ENCODE measurements at regions not wholly inside any gene's neighbourhood (a gene's known extent, or its start where the extent isn't known, plus 50 kb on each side); places are given as distances from the start of the nearest gene placed in this dataset.
A peak's percentile ranks its signal among the peaks of the same experiment; 100 is the strongest.
"Not testable (repeated sequence)": the region's sequence is repeated elsewhere in the genome, so short reads cannot be mapped to it uniquely, and the experiment has no call there.

- no peak for DNase-seq
- in situ Hi-C loops (cut with MboI; ENCODE audit: low pct_unique_long_range_greater_than_20kb, low sequenced_read_pairs), result no loop called here
Observed at GRCh38 chr12:74665690-74666089, 128.1 kb downstream of the ATXN7L3B start.

- no peak for DNase-seq
- in situ Hi-C loops (cut with MboI; ENCODE audit: low pct_unique_long_range_greater_than_20kb, low sequenced_read_pairs), result no loop called here
Observed at GRCh38 chr12:74671421-74671820, 133.8 kb downstream of the ATXN7L3B start.

- in situ Hi-C loops (cut with MboI; ENCODE audit: low pct_unique_long_range_greater_than_20kb, low sequenced_read_pairs); DNase-seq: not testable (repeated sequence)
Observed at GRCh38 chr12:74676955-74677354, 139.3 kb downstream of the ATXN7L3B start.

GRCh38 chr12:74685385-74685784 is 147.8 kb downstream of the ATXN7L3B start:
- no peak for DNase-seq
- in situ Hi-C loops (cut with MboI; ENCODE audit: low pct_unique_long_range_greater_than_20kb, low sequenced_read_pairs), result no loop called here

GRCh38 chr12:74689071-74689655 is 151.5 kb downstream of the ATXN7L3B start:
- DNase-seq, result peak; percentile 63
- in situ Hi-C loops (cut with MboI; ENCODE audit: low pct_unique_long_range_greater_than_20kb, low sequenced_read_pairs), result no loop called here

GRCh38 chr12:74689929-74690328 is 152.3 kb downstream of the ATXN7L3B start:
- DNase-seq, result no peak
- in situ Hi-C loops (cut with MboI; ENCODE audit: low pct_unique_long_range_greater_than_20kb, low sequenced_read_pairs), result no loop called here

GRCh38 chr12:74719447-74719846 is 181.8 kb downstream of the ATXN7L3B start:
- in situ Hi-C loops (cut with MboI; ENCODE audit: low pct_unique_long_range_greater_than_20kb, low sequenced_read_pairs), result no loop called here

GRCh38 chr12:74722709-74723108 is 185.1 kb downstream of the ATXN7L3B start:
- no peak for DNase-seq
- in situ Hi-C loops (cut with MboI; ENCODE audit: low pct_unique_long_range_greater_than_20kb, low sequenced_read_pairs), result no loop called here

More at GRCh38 chr12:74719447-74719846, 181.8 kb downstream of the ATXN7L3B start:
- no peak for DNase-seq

GRCh38 chr12:74725154-74725553 is 187.5 kb downstream of the ATXN7L3B start:
- no peak for DNase-seq
- in situ Hi-C loops (cut with MboI; ENCODE audit: low pct_unique_long_range_greater_than_20kb, low sequenced_read_pairs), result no loop called here

GRCh38 chr12:74728006-74728405 is 190.4 kb downstream of the ATXN7L3B start:
- DNase-seq, result no peak
- in situ Hi-C loops (cut with MboI; ENCODE audit: low pct_unique_long_range_greater_than_20kb, low sequenced_read_pairs), result no loop called here

- in situ Hi-C loops (cut with MboI; ENCODE audit: low pct_unique_long_range_greater_than_20kb, low sequenced_read_pairs), result no loop called here
Observed at GRCh38 chr12:74732164-74732784, 194.6 kb downstream of the ATXN7L3B start.

GRCh38 chr12:74732826-74733225 is 195.2 kb downstream of the ATXN7L3B start:
- in situ Hi-C loops (cut with MboI; ENCODE audit: low pct_unique_long_range_greater_than_20kb, low sequenced_read_pairs), result no loop called here

More at GRCh38 chr12:74732164-74732784, 194.6 kb downstream of the ATXN7L3B start:
- DNase-seq, result no peak

GRCh38 chr12:74741112-74741511 is 203.5 kb downstream of the ATXN7L3B start:
- DNase-seq, result no peak
- in situ Hi-C loops (cut with MboI; ENCODE audit: low pct_unique_long_range_greater_than_20kb, low sequenced_read_pairs), result no loop called here

More at GRCh38 chr12:74732826-74733225, 195.2 kb downstream of the ATXN7L3B start:
- no peak for DNase-seq

GRCh38 chr12:74747305-74747704 is 209.7 kb downstream of the ATXN7L3B start:
- no peak for DNase-seq

GRCh38 chr12:74751441-74751840 is 213.8 kb downstream of the ATXN7L3B start:
- in situ Hi-C loops (cut with MboI; ENCODE audit: low pct_unique_long_range_greater_than_20kb, low sequenced_read_pairs), result no loop called here
- DNase-seq, result no peak

More at GRCh38 chr12:74747305-74747704, 209.7 kb downstream of the ATXN7L3B start:
- in situ Hi-C loops (cut with MboI; ENCODE audit: low pct_unique_long_range_greater_than_20kb, low sequenced_read_pairs), result no loop called here

- DNase-seq, result no peak
- in situ Hi-C loops (cut with MboI; ENCODE audit: low pct_unique_long_range_greater_than_20kb, low sequenced_read_pairs), result no loop called here
Observed at GRCh38 chr12:74752215-74752614, 214.6 kb downstream of the ATXN7L3B start.

GRCh38 chr12:74770552-74770951 is 232.9 kb downstream of the ATXN7L3B start:
- no peak for DNase-seq
- in situ Hi-C loops (cut with MboI; ENCODE audit: low pct_unique_long_range_greater_than_20kb, low sequenced_read_pairs), result no loop called here

- DNase-seq, result no peak
- in situ Hi-C loops (cut with MboI; ENCODE audit: low pct_unique_long_range_greater_than_20kb, low sequenced_read_pairs), result no loop called here
Observed at GRCh38 chr12:74775276-74775675, 237.6 kb downstream of the ATXN7L3B start.

- in situ Hi-C loops (cut with MboI; ENCODE audit: low pct_unique_long_range_greater_than_20kb, low sequenced_read_pairs), result no loop called here
- DNase-seq, result no peak
Observed at GRCh38 chr12:74776378-74776777, 238.7 kb downstream of the ATXN7L3B start.

GRCh38 chr12:74780182-74780849 is 242.7 kb downstream of the ATXN7L3B start:
- in situ Hi-C loops (cut with MboI; ENCODE audit: low pct_unique_long_range_greater_than_20kb, low sequenced_read_pairs), result no loop called here
- DNase-seq, result no peak

Measured in KBM-7 (cell line).